ENCODE measurements at regions not wholly inside any gene's neighbourhood (a gene's known extent, or its start where the extent isn't known, plus 50 kb on each side); places are given as distances from the start of the nearest gene placed in this dataset.

- no peaks in the 10 kb centered on the region for H3K36me3 ChIP-seq (ENCODE audit: control insufficient read depth in 2 of 4, insufficient read depth in 4 of 4, low read length in 3 of 4)
- H3K79me2 ChIP-seq (ENCODE audit: control insufficient read depth in 1 of 2, insufficient read depth in 2 of 2, low read length in 2 of 2) = no peaks in the 10 kb centered on the region
- H4K91ac ChIP-seq (replicated peaks; ENCODE audit: insufficient read length, low read length) = no peak overlapping the region
- H4K20me1 ChIP-seq (replicated peaks in 1 of 2; ENCODE audit: control insufficient read depth in 1 of 2, insufficient read depth in 2 of 2, low read length in 2 of 2) = no peaks in the 10 kb centered on the region
- FAIRE-seq = no peak
- H2BK5ac ChIP-seq (ENCODE audit: low read depth, low read length) = no peak overlapping the region
- H2BK20ac ChIP-seq (ENCODE audit: low read length) = no peak overlapping the region
- no peak overlapping the region for H3K18ac ChIP-seq (ENCODE audit: extremely low read depth, low read length)
- no peak overlapping the region for H3K9ac ChIP-seq (replicated peaks in 1 of 4; ENCODE audit: extremely low read depth in 1 of 4, low read depth in 3 of 4, low read length in 3 of 4)
- no peak overlapping the region for H4K8ac ChIP-seq (ENCODE audit: extremely low read depth, insufficient read depth, low read length)
- no peak overlapping the region for H2BK12ac ChIP-seq (ENCODE audit: low read depth, low read length)
- no peak for DNase-seq (ENCODE audit: low read depth in 1 of 2, low spot score in 2 of 2)
- no peak overlapping the region for H3K56ac ChIP-seq (replicated peaks; ENCODE audit: insufficient read length, low read depth, low read length)
- H3K4me2 ChIP-seq (ENCODE audit: insufficient read depth in 1 of 2, low read depth in 2 of 2, low read length in 2 of 2) = no peak overlapping the region
- POLR2A ChIA-PET (ENCODE audit: partially characterized antibody) = no interaction called here
- no peaks in the 10 kb centered on the region for H3K4me1 ChIP-seq (replicated peaks in 1 of 4; ENCODE audit: control insufficient read depth in 3 of 4, insufficient read depth in 4 of 4, low read length in 3 of 4)
- no peaks in the 10 kb centered on the region for H3K23me2 ChIP-seq (ENCODE audit: low read depth, low read length)
- H3K4ac ChIP-seq (replicated peaks; ENCODE audit: insufficient read length, low read depth, low read length) = no peak overlapping the region
- no peak overlapping the region for H2BK120ac ChIP-seq (replicated peaks; ENCODE audit: low read depth, low read length)
- 95% methylated on average over 5 of the region's 5 CpGs; no CpG with 5 or more reads in 1 of the 2 experiments for WGBS, 2 experiments (ENCODE audit: extremely low coverage in 1 of 2, insufficient coverage in 1 of 2, insufficient read length in 1 of 2, insufficient replicate concordance in 2 of 2, low coverage in 1 of 2, low lambda C conversion rate in 2 of 2, missing lambda C conversion rate in 1 of 2)
- no peak overlapping the region for H3K23ac ChIP-seq (ENCODE audit: insufficient read length)
- H3K4me3 ChIP-seq (ENCODE audit: extremely low read depth in 1 of 4, insufficient read depth in 2 of 4, low read depth in 3 of 4, low read length in 4 of 4) = no peak overlapping the region
- TF ChIP-seq MAX (IDR thresholded peaks at IDR 0.05) = no peak
- no peak for TF ChIP-seq GTF2F1 (IDR thresholded peaks at IDR 0.05; ENCODE audit: borderline replicate concordance, low read depth, low read length)
- no peak for TF ChIP-seq RXRA (IDR thresholded peaks at IDR 0.05; ENCODE audit: insufficient read depth, low read depth, low read length)
- no peak for TF ChIP-seq POLR2AphosphoS5 (IDR thresholded peaks at IDR 0.05; ENCODE audit: low read depth, low read length)
- no peak for TF ChIP-seq CEBPB (IDR thresholded peaks at IDR 0.05; ENCODE audit: low read depth, low read length)
- H2BK15ac ChIP-seq (ENCODE audit: low read length) = no peak overlapping the region
- no peaks in the 10 kb centered on the region for H3K27me3 ChIP-seq (replicated peaks in 1 of 4; ENCODE audit: control insufficient read depth in 3 of 4, extremely low read depth in 1 of 4, insufficient read depth in 3 of 4, low read length in 3 of 4)
- H4K5ac ChIP-seq (ENCODE audit: insufficient read length, low read depth, low read length) = no peak overlapping the region
- CTCF ChIA-PET (ENCODE audit: partially characterized antibody) = interaction anchor here (0.8 kb wide), 1 partner anchor 64 kb away, joined by 3 read pairs; no protein-coding TSS in a partner anchor
- H2AK5ac ChIP-seq (ENCODE audit: low read depth, low read length) = no peak overlapping the region
- no peak overlapping the region for H3K14ac ChIP-seq (ENCODE audit: insufficient read length)
- no peaks in the 10 kb centered on the region; a peak in 1 of 4 replicates for H3K9me3 ChIP-seq (ENCODE audit: insufficient read depth in 2 of 2, low read depth in 1 of 2, low read length in 1 of 2)
- H3K27ac ChIP-seq (ENCODE audit: low read depth, low read length) = no peak overlapping the region
- no peaks in the 10 kb centered on the region for H3K79me1 ChIP-seq (ENCODE audit: low read depth, low read length)
- H2AFZ ChIP-seq (ENCODE audit: low read length) = no peak overlapping the region
These were observed 338.8 kb upstream of the DDHD1 start for GRCh38 chr14:53491884-53492277.

All from H1 (cell line).